ENCODE measurements at regions not wholly inside any gene's neighbourhood (a gene's known extent, or its start where the extent isn't known, plus 50 kb on each side); places are given as distances from the start of the nearest gene placed in this dataset.
A peak's percentile ranks its signal among the peaks of the same experiment; 100 is the strongest.

DNA sequence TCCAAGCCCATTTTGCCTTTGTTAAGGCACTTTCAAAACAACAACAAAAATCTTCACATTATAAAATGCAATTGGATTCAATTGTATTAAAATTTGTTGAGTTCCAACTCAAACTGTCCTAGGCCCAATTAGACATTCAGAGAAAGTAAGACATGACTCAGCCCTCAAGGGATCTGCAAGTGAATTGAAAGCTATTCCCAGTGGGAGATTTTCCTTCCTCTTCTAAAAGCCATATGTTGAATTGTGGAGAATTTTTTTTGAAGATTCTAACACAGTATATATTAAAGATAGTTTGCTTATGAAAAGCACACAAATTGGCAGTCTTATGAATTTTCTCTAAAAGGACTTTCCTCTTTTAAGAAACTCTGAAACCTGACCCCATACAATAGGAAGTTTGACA is 268.0 kb upstream of the PARD3B start:
- DNase-seq = no peak

DNA sequence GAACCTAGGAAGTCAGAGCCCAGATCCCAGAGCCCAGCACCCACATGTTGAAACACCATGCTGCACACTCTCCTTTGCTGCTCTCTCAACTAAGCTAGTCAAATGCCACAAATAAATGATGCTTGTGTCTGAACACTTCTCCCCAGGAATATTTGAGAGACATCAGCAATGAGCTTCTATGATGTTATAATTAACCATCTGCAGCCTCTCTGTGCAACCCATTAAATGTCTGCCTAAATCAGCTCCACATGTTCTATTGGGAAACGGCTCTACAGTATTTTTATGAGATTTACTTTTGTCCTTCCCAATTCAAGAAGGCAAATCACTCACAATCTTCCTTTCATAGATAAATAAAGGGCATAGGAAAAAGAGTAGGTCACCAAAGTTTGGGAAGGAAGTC is 266.8 kb upstream of the PARD3B start:
- DNase-seq = no peak

DNA sequence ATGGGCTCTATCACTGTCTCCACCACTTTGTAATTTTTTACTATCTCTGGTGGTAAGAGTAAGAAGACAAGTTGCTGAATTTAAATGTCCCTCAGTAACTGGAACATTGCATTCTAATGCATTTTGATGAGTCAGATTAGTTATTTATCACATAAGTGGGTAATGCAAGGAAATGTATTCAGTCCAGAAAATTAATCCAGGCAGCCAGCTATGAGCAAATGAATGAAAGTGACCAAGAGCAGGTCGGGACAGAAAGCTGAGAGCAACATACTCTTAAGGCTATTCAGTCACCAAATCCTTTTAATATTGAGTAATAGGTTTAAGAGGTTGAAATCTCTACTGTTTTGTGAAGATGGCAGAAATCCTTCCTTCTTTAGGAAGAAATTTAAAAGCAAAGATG is 265.5 kb upstream of the PARD3B start:
- no peak for DNase-seq

DNA sequence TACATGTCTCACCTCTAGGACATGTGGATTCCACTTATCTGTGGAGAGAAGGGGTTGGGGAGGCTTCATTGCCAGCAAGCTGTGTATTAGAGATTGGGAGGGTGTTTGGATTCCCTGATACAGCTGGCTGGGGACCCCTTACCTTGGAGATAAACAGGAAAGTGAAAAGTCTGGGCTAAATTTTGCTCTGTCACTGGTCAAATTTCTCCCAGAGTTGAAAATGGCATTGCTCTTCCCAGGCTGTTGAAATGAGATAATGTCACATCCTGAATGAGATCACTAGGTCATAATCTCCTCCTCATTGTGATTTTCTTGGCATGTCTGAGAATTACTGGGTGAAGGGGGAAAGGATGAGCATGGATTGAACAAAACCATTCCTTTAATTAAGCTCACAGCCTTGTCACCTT is 265.0 kb upstream of the PARD3B start:
- no peak for DNase-seq

DNA sequence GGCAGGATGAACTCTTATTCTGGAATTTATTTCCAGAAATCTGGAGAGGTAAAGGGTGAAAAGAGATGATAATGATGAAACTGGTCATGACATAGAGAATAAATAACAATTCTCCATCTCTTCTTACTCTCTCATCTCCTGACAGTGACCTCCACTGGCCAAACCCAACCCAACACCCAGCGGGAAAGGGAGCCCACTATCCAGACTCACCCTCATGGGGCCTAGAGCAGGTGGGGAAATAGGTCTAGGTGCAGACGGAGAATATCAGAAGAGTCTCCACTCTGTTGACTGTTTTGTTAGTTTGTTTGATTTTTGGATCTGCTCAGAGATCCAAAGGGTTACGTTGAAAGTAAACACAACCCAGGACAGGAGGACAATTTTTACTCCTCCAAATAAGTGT is 263.2 kb upstream of the PARD3B start:
- no peak for DNase-seq

DNA sequence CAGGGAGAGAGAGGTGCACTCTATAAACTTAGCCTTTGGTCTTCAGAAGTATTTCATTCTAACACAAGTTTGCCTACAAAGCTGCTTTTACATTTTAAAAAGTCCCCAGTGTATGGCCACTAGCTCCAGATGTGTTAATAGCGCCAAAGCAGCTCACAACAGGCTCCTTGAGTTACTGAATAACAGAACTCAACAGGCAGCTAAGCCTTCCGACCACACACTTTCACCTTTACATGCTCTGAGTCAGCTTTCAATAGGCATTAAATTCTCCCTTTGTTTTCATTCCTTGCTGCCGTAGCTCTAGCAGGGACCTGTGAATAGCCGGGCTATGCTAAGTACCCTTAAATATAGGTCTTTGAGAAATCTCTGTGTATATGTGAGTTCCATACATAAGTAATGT is 262.8 kb upstream of the PARD3B start:
- DNase-seq = no peak

DNA sequence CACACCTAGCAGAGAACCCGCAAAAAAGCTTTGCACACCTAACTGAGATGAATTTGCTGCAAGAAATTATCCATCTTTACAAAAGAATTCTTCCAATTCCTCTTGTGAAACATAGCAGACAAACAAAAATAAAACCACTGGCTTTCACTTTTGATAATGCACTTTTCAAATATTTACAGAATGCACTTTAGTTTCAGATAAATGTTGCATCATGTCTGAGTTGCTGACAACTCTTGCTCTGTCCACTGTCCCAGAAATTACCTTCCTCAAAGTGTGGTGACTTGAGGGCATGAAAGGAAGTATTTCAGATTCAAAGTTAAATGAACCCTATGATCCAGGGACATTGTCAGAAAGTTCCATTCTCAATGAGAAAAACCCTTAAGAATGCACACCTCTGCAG is 256.2 kb upstream of the PARD3B start:
- DNase-seq = no peak

DNA sequence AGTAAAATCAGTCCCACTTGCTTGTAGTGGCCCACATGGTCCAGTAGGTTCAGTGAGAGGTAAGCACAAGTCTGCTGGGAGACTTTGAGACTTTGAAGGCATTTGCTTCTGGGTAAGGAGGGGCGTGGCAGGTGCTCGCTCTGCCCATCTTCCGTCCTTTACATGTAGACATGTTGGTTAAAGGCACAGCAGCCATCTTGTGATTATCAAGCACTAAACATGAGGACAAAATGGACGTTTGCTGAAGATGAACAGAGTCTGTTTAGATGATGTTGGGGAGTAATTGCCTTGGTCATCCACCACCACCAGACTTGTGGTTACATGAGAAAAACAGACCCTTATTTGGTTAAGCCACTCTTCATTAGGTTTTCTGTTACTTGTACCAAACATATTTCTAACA is 252.8 kb upstream of the PARD3B start:
- no peak for DNase-seq

DNA sequence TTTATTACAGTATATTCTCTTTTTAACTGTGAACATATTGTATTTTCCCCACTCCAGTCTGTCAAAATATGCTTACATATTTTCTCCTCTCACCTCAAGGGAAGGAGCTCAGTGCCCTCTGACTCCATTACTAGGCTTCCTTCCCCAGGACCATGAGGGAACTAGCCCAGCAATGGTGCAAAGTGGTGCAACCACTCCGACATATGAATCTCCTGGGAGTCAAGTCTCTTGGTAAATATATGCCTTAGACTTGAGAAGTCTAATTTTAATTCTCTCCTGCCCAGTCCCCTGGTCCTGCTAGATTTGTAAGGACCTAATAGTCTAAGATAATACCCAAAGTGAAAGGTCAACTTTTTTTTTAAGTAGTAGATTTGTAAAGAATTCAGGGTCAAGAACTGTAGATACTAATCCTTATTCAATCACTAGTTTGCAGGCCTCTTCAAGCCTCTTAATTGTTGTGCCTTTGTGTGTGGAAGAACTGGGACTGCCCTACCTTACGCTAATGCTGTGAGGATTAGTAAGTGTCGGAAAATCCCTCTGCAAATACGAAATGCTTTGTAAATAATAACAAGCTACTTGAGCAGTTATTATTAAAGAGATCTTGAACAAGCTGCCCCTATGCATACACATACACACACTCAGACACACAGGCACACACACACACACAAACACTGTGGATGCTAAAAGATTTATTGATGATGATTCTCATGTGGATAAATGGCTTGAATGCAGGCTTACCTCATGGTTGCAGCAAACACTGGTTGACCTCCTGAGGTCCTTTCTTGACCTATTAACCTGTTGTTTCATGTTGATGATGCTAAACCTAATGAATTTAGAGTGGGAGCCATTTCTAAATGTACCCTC is 251.2 kb upstream of the PARD3B start:
- DNase-seq = no peak

DNA sequence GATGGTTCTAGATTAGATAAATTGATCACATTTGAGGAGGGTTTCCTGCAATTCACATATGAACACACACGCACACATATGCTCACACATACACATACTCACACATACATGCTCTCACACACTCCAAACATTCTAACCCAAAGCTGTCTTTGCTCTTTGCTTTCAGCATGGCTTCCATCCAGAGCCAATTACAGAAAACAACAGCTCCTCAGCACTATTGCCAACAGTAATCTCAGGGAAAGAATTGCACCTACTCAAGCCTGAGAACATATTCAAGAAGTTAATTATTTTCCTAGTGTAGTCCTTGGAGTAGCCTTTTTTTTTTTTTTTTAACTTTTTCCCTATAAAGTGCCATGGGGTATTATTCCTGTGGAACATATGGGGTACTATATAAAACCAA is 246.9 kb upstream of the PARD3B start:
- no peak for DNase-seq

DNA sequence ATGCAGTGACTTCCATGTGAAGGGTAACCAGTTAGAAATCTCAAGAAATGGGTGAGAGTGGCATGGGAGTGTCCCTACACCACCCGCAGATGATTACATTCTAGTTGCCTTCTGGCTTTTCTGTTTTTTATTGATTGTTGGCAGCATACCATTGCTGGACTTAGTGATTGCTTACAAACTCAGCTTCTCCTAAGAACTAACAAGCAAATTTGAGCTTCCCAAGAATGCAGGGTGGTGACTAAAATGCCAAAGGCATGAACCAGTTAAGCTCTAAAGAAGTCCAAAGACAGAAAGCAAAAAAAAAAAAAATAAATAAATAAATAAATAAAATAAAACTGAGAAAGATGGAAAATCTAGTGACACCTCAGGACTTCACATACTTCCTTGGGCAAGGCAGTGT is 245.5 kb upstream of the PARD3B start:
- no peak for DNase-seq

DNA sequence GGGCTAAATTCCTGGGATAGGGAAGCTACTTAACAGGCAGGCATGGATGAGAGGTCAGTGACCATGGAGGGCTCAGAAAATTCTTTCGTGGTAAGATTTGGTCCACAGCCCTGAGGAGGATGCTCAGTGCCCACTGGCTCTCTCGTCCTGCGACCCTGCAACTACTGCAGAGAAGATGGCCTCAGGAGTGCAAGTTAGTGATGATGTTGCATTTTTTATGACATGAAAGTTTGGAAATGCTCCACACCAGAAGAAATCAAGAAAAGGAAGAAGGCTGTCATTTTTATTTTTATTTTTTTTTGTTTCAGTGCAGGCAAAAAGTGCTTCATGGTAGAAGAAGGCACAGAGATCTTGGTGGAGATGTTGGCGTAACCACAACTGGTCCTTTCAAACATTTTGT is 238.6 kb upstream of the PARD3B start:
- DNase-seq = no peak

DNA sequence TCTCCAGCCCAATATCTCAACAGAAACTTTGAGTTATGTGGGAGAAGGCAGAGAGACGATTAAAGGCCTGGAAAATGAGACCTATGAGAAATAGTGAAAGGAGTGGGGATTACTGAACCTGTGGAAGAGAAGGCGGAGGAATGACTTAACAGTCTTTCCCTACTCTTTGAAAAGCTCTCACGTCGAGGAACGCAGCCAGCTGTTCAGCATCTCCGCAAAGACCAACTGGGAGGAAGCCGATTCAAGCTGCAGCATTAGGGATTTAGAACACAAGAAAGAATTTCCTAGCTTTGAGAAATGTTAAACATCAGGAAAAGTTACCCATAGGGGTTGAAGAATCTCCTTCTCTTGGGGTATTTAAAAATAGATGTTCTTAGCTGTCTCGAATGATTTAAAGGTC is 233.2 kb upstream of the PARD3B start:
- no peak for DNase-seq

DNA sequence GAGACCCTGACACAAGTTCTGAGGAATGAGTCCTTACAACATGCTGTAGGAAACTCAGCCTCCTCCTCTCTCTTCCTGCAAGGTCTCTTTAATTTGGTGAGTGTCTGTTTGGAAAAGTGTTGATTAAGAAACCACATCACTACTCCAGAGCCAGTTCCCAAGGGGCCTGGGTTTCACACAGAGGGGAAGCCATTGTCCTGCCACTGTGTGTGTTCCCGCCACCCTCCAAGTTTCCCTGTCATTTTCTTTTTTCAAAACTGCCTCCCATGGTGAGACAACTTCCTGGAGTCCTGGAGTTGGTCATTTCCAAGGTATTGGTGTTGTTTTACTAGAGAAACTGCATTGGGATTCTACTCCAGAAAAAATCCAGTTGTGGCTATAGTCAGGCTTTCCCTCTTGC is 232.0 kb upstream of the PARD3B start:
- DNase-seq = no peak

DNA sequence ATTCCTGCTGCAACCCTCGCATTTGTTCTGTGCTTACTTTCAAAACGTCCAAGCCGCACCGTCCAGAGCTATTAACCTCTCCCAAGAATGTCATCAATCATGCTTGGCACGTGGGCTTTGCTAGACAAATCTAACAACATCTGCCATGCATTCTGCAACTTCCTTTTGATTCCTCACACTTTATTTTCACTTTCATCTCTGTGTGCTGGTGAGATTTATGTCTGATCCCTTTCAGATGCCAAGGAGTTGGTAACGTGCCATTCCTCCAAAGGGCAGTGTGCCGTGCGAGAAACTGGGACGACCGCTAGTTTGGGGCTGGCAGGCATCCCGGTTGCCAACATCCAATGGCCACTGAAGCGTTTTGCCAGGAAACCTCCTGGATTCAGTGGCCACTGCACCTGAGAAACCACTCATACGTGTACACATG is 230.0 kb upstream of the PARD3B start:
- DNase-seq = no peak

DNA sequence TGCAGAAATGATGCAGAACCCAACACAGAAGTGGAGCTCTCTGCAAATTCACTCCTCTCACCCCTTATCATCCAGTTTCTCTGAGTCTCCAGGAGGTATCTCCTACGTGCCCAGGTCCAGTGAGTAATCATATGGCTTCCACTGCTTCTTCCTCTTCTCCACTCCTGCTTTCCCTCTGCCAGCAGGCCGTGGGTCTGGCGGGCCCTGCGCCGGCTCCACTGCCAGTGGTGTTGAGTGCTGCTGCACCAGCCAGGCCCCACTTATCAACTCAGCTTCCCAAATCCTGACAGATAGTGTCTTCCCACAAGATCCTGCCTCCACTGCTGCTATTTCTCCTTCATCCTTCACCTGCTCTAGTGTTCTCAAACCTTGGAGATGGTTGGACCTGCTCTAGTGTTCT is 227.6 kb upstream of the PARD3B start:
- no peak for DNase-seq

DNA sequence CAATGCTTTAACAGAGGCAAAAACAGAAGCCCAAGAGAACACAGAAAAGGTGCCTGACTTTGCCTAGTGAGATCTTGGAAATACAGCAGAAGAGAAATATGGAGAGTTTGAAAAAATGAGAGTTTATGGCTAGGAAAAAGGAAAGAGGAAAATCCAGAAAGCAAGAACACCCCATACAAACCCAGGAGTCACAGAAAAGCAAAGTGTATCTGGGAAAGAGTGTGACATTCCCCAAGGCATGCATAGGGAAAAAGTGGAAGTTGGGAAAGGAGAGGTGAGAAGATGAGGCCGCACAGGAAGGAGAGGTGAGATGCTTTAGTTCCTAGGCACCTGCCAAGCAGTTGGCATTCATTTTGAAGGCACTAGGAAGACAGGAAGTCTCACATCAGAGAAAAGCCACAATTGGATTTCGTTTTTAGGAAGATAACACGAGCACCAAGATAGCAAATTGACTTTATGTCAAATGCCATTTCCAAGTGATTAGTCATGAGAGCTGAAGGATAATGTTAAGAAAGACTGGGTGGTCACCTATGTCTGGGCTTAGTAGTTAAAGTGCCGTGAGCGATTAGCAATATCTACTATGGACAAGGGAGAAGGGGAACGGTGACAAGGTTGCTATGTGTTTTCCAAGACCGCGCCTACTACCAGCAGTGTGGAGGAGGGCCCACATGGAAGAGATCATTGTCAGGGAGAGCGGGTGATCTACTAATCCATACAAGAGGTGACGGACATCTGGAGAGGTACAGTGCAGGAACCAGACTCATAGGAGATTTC is 224.1 kb upstream of the PARD3B start:
- DNase-seq = no peak

DNA sequence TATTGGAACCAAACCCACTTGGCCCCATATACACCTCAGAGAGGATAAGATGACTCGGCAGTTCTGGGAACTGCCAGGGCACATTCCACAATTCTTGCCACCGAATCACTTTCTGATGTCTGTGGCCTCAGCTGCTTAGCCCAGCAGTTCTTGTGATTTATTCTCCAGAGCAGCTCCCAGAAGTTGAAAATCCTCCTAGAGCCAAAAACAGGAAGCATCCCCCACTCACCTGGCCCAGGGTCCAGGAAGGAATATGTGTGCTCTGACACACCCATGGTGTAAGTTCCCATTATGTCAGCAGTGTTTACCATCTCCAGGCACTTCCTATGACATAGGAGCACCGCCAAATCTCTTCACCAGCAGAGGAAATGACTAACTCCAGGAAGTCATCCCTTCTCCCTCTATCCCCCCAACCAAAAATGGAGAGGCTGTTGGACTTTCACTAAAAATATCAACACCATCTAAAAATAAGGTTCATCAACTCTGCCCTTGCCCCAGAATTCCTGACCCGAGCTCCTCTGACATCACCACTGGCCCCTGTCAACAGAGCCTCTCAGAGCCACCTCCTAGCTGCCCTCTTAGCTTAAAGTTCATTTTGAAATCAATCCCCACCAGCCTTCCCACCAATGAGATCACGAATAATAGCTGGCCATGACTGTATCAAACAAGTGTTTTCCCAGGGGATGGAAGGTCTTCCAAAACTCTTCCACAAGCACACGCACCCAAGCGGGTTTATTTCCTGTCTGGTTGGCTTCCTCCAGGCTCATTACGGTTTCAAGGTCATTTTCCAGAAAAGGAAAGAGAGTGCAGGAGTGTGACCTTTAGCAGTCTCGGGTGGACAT is 223.1 kb upstream of the PARD3B start:
- DNase-seq = peak; percentile 32

DNA sequence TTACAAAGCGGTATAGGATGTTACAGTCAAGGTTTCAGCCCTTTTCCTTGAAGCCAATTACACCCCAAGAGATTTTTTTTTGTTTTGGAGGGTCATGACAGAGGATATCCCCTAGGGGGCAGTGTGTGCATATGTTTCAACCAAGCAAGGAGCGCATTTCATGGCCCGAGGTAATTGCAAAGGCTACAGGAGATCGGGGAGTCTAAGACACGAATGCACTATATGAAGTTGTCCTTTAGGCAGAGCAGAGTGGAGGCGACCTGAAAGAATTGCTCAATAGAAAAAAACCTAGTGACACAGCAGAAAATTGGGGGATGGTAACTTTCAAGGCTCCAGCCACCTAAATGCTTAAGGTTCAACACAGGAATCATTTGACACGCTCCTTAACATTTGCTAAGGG is 219.8 kb upstream of the PARD3B start:
- DNase-seq = peak; percentile 70

DNA sequence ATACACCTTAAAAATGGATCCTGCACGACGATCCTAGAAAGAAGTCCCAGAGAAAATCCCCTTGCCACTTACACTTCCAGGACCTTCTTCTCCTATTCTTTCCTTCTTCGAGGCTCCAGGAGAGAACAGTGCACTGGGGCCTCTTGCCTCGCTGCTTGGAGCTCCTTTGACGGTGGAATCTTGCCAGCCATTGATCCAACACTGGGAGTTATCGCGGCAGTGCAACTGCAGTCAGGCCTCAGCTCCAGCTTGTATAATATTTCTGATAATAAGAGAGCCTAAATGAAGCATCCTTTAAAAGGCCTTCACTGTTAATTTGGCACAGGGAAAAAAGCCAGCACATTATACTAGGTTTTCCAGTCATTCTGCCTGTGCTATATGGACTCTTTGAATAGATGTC is 216.9 kb upstream of the PARD3B start:
- DNase-seq = no peak

DNA sequence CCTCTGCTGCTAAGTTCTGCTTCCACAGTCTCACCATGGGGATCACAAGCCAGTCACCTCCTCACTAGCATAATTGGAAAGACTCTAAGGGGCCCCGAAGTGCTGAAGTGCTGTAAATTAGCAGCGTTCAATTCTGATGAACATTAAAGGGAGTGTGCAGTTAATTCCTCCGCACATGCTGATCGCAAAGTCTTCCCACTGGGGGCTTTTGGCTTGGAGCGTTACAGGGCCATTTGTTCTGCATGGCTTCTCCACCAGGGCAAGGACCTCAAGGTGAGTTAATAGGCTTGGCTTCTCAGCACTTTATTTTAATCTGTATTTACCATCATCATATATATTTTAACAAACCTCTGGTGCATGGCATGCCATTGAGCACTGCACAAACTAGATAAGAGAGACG is 216.3 kb upstream of the PARD3B start:
- DNase-seq = no peak

DNA sequence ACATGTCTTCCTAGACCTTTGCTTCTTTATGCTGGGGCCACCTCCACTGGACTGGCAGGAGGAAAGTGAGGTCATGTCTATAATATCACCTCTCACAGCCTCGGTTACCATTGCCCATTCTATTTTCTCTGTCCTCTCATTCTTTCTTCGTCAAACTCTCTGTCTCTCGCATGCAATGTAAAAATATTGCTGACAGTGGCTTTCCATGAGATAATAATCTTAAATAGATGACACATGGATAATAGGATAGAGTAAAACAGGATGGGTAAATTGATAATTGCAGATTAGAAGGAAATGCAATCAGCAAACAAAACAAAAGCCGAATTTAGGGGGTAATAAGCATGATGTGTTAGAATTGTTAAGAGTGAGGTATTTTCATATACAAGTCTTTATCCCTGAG is 215.7 kb upstream of the PARD3B start:
- DNase-seq = no peak

DNA sequence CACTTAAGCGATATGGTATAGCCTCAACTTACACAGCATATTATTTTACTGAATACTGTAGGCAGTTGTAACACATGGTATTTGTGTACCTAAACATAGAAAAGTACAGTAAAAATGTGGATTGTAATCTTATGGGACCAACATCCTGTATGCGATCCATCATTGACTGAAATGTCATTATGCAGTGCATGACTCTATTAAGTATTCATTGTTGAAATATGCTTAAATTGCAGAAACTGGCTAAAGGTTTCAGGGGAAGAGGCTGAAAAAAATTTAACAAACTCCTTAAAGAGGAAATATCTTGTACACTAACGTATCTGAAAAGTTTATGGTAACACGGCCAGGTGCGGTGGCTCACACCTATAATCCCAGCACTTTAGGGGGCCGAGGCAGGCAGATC is 214.1 kb upstream of the PARD3B start:
- DNase-seq = no peak

DNA sequence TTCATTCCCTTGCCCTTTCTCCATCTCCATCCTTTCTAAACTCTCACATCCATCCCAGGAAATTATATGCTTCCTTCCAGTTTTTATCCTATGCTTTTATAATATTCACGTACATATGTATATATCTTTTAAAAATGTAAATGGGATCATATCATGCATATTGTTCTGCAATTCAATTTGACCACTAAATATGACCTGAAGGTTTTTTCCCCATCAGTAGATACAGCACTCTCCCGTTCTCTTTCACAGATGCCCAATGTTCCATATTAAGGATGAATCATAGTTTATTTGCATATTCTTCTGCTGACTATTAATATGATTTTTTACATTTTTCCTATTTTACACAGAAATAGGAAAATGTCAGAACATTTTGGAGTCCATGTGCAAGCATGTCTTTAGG is 213.3 kb upstream of the PARD3B start:
- DNase-seq = no peak
